Osteoblast (primary cell): ENCODE measurements at regions not wholly inside any gene's neighbourhood (a gene's known extent, or its start where the extent isn't known, plus 50 kb on each side); places are given as distances from the start of the nearest gene placed in this dataset.
A peak's percentile ranks its signal among the peaks of the same experiment; 100 is the strongest.

Experiments
- DNase-seq: peaks from one replicate; pipeline ENCODE4 v3.0.0; 2011; ENCODE audit warnings: low spot score, mixed read lengths; ENCODE audit not compliant: insufficient read length; ENCODE audit errors: missing footprints
- H2AFZ ChIP-seq: 2 replicates; pipeline ENCODE4 v1.6.0; 2011; ENCODE audit warnings: mild to moderate bottlenecking, low read length
- H3K27ac ChIP-seq: 2 replicates; pipeline ENCODE4 v1.5.1; 2011; ENCODE audit warnings: mild to moderate bottlenecking, low read depth, low read length, moderate library complexity
- H3K27me3 ChIP-seq: 2 replicates; pipeline ENCODE4 v1.6.0; 2012; ENCODE audit warnings: mild to moderate bottlenecking, control low read depth, inconsistent platforms, low read length, moderate library complexity; ENCODE audit not compliant: insufficient read depth
- H3K36me3 ChIP-seq: 2 replicates; pipeline ENCODE4 v1.5.1; 2011; ENCODE audit warnings: mild to moderate bottlenecking, low read length, control low read depth, moderate library complexity; ENCODE audit not compliant: insufficient read depth
- H3K4me1 ChIP-seq: 2 replicates; pipeline ENCODE4 v1.5.1; 2011; ENCODE audit warnings: mild to moderate bottlenecking, low read length, control low read depth, moderate library complexity; ENCODE audit not compliant: insufficient read depth
- H3K4me2 ChIP-seq: 2 replicates; pipeline ENCODE4 v1.6.0; 2011; ENCODE audit warnings: mild to moderate bottlenecking, low read length; ENCODE audit not compliant: insufficient read depth
- H3K4me3 ChIP-seq: fragments of 200-600 bp; sonication (generic); 3 replicates; pipeline ENCODE4 v1.5.1; 2012; ENCODE audit warnings: mild to moderate bottlenecking, low read length, inconsistent platforms; ENCODE audit not compliant: insufficient read depth
- H3K79me2 ChIP-seq: 2 replicates; pipeline ENCODE4 v1.6.0; 2012; ENCODE audit warnings: mild to moderate bottlenecking, low read length, control low read depth, inconsistent platforms; ENCODE audit not compliant: insufficient read depth
- H3K9me3 ChIP-seq: 2 replicates; pipeline ENCODE4 v1.5.1; 2011; ENCODE audit warnings: low read depth, low read length, control low read depth
- H4K20me1 ChIP-seq: 2 replicates; pipeline ENCODE4 v1.6.0; 2012; ENCODE audit warnings: mild to moderate bottlenecking, low read length, control low read depth; ENCODE audit not compliant: insufficient read depth
- TF ChIP-seq, protein P1 (sequence below): IDR thresholded peaks from 2 replicates; pipeline ENCODE4 v1.5.1; 2011; ENCODE audit warnings: mild to moderate bottlenecking, low read depth, low read length, moderate library complexity; ENCODE audit errors: extremely low read depth

DNA sequence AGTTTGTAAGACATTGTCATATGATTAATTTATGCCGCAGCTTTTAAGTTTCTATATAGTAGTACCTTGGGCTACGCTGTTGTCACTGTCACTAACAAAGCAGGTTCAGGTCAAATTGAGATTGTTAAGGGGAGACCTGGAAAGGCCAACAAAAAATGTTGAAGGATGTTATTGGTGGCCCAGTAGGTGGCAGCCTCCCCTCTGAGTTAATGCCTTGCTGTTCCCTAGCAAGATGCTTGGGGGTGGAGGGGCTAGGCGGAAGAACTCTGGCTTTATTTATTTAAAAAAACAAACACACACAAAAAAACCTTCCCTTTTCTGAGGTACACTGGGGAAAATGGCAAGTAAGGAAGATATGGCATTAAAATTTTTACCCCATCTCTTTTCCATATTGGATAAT is 128.3 kb upstream of the ATP5MC3 start:
- H3K27me3 ChIP-seq: no peaks in the 10 kb centered on the region
- H3K36me3 ChIP-seq: no peaks in the 10 kb centered on the region
- DNase-seq: no peak
- H3K79me2 ChIP-seq: no peaks in the 10 kb centered on the region
- no peaks in the 10 kb centered on the region for H3K9me3 ChIP-seq
- no peak overlapping the region for H3K4me2 ChIP-seq
- no peaks in the 10 kb centered on the region for H3K4me1 ChIP-seq
- TF ChIP-seq, protein P1, sequence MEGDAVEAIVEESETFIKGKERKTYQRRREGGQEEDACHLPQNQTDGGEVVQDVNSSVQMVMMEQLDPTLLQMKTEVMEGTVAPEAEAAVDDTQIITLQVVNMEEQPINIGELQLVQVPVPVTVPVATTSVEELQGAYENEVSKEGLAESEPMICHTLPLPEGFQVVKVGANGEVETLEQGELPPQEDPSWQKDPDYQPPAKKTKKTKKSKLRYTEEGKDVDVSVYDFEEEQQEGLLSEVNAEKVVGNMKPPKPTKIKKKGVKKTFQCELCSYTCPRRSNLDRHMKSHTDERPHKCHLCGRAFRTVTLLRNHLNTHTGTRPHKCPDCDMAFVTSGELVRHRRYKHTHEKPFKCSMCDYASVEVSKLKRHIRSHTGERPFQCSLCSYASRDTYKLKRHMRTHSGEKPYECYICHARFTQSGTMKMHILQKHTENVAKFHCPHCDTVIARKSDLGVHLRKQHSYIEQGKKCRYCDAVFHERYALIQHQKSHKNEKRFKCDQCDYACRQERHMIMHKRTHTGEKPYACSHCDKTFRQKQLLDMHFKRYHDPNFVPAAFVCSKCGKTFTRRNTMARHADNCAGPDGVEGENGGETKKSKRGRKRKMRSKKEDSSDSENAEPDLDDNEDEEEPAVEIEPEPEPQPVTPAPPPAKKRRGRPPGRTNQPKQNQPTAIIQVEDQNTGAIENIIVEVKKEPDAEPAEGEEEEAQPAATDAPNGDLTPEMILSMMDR: peak; percentile 48
- no peak overlapping the region for H3K4me3 ChIP-seq
- no peaks in the 10 kb centered on the region for H4K20me1 ChIP-seq
- H3K27ac ChIP-seq: no peak overlapping the region
- no peak overlapping the region for H2AFZ ChIP-seq

DNA sequence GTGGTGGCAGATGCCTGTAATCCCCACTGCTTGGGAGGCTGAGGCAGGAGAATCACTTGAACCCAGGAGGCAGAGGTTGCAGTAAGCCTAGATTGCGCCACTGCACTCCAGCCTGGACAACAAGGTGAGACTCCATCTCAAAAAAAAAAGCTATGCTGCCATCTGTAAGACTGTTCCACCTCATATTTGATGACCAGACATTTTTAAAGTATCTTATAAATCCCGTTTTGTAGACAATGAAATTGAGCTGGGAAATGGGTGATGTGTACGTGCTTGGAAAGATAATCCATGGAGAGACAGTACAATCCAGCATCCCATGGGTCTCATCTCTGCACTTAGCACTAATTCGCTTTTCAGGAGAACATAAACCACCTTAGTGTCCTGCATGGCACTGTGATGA is 126.5 kb upstream of the ATP5MC3 start:
- no peak overlapping the region for H3K4me3 ChIP-seq
- H3K27ac ChIP-seq: no peak overlapping the region
- no peaks in the 10 kb centered on the region for H3K9me3 ChIP-seq
- H3K27me3 ChIP-seq: no peaks in the 10 kb centered on the region
- H2AFZ ChIP-seq: no peak overlapping the region
- H3K79me2 ChIP-seq: no peaks in the 10 kb centered on the region
- H3K36me3 ChIP-seq: no peaks in the 10 kb centered on the region
- H4K20me1 ChIP-seq: no peaks in the 10 kb centered on the region
- H3K4me2 ChIP-seq: no peak overlapping the region
- no peak for DNase-seq
- TF ChIP-seq, protein P1: no peak
- H3K4me1 ChIP-seq: no peaks in the 10 kb centered on the region

DNA sequence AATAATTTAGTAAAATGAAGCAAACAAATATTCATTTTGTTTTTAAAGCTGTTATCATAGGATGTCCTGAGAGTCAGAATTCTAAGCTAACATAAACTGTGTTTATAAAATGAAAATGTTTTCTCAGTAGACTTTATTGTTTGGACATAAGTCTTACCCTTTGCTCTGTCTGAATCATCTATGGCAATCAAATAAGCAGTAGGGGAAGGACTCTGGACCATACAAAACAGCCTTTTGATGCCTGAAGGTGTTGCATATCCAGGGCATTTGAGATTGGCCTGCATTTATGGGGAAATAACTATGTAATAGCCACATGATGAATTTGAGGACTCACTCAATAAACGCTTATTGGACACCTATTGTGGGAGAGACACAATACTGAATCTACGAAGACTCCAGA is 123.0 kb upstream of the ATP5MC3 start:
- no peaks in the 10 kb centered on the region for H3K36me3 ChIP-seq
- H3K4me3 ChIP-seq: no peak overlapping the region
- H3K79me2 ChIP-seq: no peaks in the 10 kb centered on the region
- H3K27ac ChIP-seq: no peak overlapping the region
- no peak overlapping the region for H3K4me2 ChIP-seq
- no peaks in the 10 kb centered on the region for H3K4me1 ChIP-seq
- no peaks in the 10 kb centered on the region for H4K20me1 ChIP-seq
- TF ChIP-seq, protein P1: no peak
- H3K27me3 ChIP-seq: no peaks in the 10 kb centered on the region
- no peak for DNase-seq
- H3K9me3 ChIP-seq: no peaks in the 10 kb centered on the region
- no peak overlapping the region for H2AFZ ChIP-seq

DNA sequence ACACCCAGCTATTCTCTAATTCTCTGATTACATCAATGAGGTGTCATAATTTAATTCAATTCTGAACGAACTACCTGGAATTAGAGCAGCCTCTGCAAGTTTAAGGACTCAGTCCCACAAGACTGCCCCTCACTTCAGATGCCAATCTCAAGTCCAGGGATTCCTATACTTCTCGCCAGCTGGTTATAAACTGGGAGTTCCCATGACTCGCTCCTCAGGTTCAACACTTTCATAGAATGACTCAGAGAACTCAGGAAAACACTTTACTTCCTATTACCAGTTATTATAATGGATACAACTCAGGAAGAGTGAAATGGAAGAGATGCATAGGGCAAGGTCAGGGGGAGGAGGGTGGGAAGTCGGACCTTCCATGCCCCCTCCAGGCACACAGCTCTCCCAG is 112.3 kb upstream of the ATP5MC3 start:
- no peak overlapping the region for H3K4me2 ChIP-seq
- no peak for DNase-seq
- H3K4me3 ChIP-seq: no peak overlapping the region
- no peaks in the 10 kb centered on the region for H3K27me3 ChIP-seq
- H3K27ac ChIP-seq: no peak overlapping the region
- no peaks in the 10 kb centered on the region for H3K79me2 ChIP-seq
- no peaks in the 10 kb centered on the region for H4K20me1 ChIP-seq
- no peak overlapping the region for H2AFZ ChIP-seq
- no peaks in the 10 kb centered on the region for H3K4me1 ChIP-seq
- TF ChIP-seq, protein P1: no peak
- no peaks in the 10 kb centered on the region for H3K9me3 ChIP-seq
- H3K36me3 ChIP-seq: no peaks in the 10 kb centered on the region
